ENCODE measurements at regions not wholly inside any gene's neighbourhood (a gene's known extent, or its start where the extent isn't known, plus 50 kb on each side); places are given as distances from the start of the nearest gene placed in this dataset.
"Not testable (repeated sequence)": the region's sequence is repeated elsewhere in the genome, so short reads cannot be mapped to it uniquely, and the experiment has no call there.

GRCh38 chr1:224061436-224061835 is 52.5 kb upstream of the FBXO28 start:
- Histone ChIP-seq H3K27ac (ENCODE audit: low read depth, low read length) (no peak overlapping the region), H3K4me3 (ENCODE audit: low read depth in 1 of 2, low read length in 2 of 2) (no peak overlapping the region), H3K36me3 (ENCODE audit: insufficient read depth, low read length) (no peaks in the 10 kb centered on the region), H3K27me3 (ENCODE audit: control insufficient read depth in 1 of 2, insufficient read depth in 2 of 2, low read length in 2 of 2) (no peaks in the 10 kb centered on the region), H3K9me3 (ENCODE audit: low read length) (no peaks in the 10 kb centered on the region), H3K9ac (ENCODE audit: low read length) (no peak overlapping the region), H3K4me1 (ENCODE audit: insufficient read depth, low read length) (no peaks in the 10 kb centered on the region)

GRCh38 chr1:224059897-224060427 is 53.9 kb upstream of the FBXO28 start:
- no peak overlapping the region for H3K9ac ChIP-seq (ENCODE audit: low read length)
- H3K9me3 ChIP-seq (ENCODE audit: low read length): no peaks in the 10 kb centered on the region
- no peaks in the 10 kb centered on the region for H3K4me1 ChIP-seq (ENCODE audit: insufficient read depth, low read length)
- no peaks in the 10 kb centered on the region for H3K36me3 ChIP-seq (ENCODE audit: insufficient read depth, low read length)
- H3K27me3 ChIP-seq (ENCODE audit: control insufficient read depth in 1 of 2, insufficient read depth in 2 of 2, low read length in 2 of 2): no peaks in the 10 kb centered on the region
- no peak overlapping the region for H3K27ac ChIP-seq (ENCODE audit: low read depth, low read length)
- H3K4me3 ChIP-seq (ENCODE audit: low read depth in 1 of 2, low read length in 2 of 2): no peak overlapping the region

- H3K4me3 ChIP-seq (ENCODE audit: low read depth in 1 of 2, low read length in 2 of 2): no peak overlapping the region
- no peaks in the 10 kb centered on the region for H3K4me1 ChIP-seq (ENCODE audit: insufficient read depth, low read length)
- H3K27me3 ChIP-seq (ENCODE audit: control insufficient read depth in 1 of 2, insufficient read depth in 2 of 2, low read length in 2 of 2): no peaks in the 10 kb centered on the region
- H3K36me3 ChIP-seq (ENCODE audit: insufficient read depth, low read length): no peaks in the 10 kb centered on the region
- no peaks in the 10 kb centered on the region for H3K9me3 ChIP-seq (ENCODE audit: low read length)
- H3K9ac ChIP-seq (ENCODE audit: low read length): no peak overlapping the region
- no peak overlapping the region for H3K27ac ChIP-seq (ENCODE audit: low read depth, low read length)
These were observed 55.6 kb upstream of the FBXO28 start for GRCh38 chr1:224058303-224058702.

- H3K27me3 ChIP-seq (ENCODE audit: control insufficient read depth in 1 of 2, insufficient read depth in 2 of 2, low read length in 2 of 2): no peaks in the 10 kb centered on the region
These were observed 56.3 kb upstream of the FBXO28 start for GRCh38 chr1:224057461-224058199.

GRCh38 chr1:224054611-224055010 is 59.3 kb upstream of the FBXO28 start:
- Histone ChIP-seq H3K9me3 (ENCODE audit: low read length) (no peaks in the 10 kb centered on the region), H3K27me3 (ENCODE audit: control insufficient read depth in 1 of 2, insufficient read depth in 2 of 2, low read length in 2 of 2) (no peaks in the 10 kb centered on the region), H3K9ac (ENCODE audit: low read length) (no peak overlapping the region), H3K27ac (ENCODE audit: low read depth, low read length) (no peak overlapping the region), H3K4me1 (ENCODE audit: insufficient read depth, low read length) (no peaks in the 10 kb centered on the region), H3K4me3 (ENCODE audit: low read depth in 1 of 2, low read length in 2 of 2) (no peak overlapping the region), H3K36me3 (ENCODE audit: insufficient read depth, low read length) (no peaks in the 10 kb centered on the region)

More at GRCh38 chr1:224057461-224058199, 56.3 kb upstream of the FBXO28 start:
- H3K4me3 ChIP-seq (ENCODE audit: low read depth in 1 of 2, low read length in 2 of 2): no peak overlapping the region
- H3K4me1 ChIP-seq (ENCODE audit: insufficient read depth, low read length): no peaks in the 10 kb centered on the region
- no peak overlapping the region for H3K27ac ChIP-seq (ENCODE audit: low read depth, low read length)
- H3K9ac ChIP-seq (ENCODE audit: low read length): no peak overlapping the region
- no peaks in the 10 kb centered on the region for H3K9me3 ChIP-seq (ENCODE audit: low read length)
- no peaks in the 10 kb centered on the region for H3K36me3 ChIP-seq (ENCODE audit: insufficient read depth, low read length)

GRCh38 chr1:224054012-224054411 is 59.9 kb upstream of the FBXO28 start:
- H3K27me3 ChIP-seq (ENCODE audit: control insufficient read depth in 1 of 2, insufficient read depth in 2 of 2, low read length in 2 of 2): no peaks in the 10 kb centered on the region
- no peaks in the 10 kb centered on the region for H3K4me1 ChIP-seq (ENCODE audit: insufficient read depth, low read length)
- no peaks in the 10 kb centered on the region for H3K9me3 ChIP-seq (ENCODE audit: low read length)
- no peaks in the 10 kb centered on the region for H3K36me3 ChIP-seq (ENCODE audit: insufficient read depth, low read length)
- H3K9ac ChIP-seq (ENCODE audit: low read length): no peak overlapping the region
- H3K27ac ChIP-seq (ENCODE audit: low read depth, low read length): no peak overlapping the region
- H3K4me3 ChIP-seq (ENCODE audit: low read depth in 1 of 2, low read length in 2 of 2): no peak overlapping the region

- Histone ChIP-seq H3K9me3 (ENCODE audit: low read length) (no peaks in the 10 kb centered on the region), H3K4me3 (ENCODE audit: low read depth in 1 of 2, low read length in 2 of 2) (no peak overlapping the region), H3K9ac (ENCODE audit: low read length) (no peak overlapping the region), H3K4me1 (ENCODE audit: insufficient read depth, low read length) (no peaks in the 10 kb centered on the region), H3K27me3 (ENCODE audit: control insufficient read depth in 1 of 2, insufficient read depth in 2 of 2, low read length in 2 of 2) (no peaks in the 10 kb centered on the region), H3K36me3 (ENCODE audit: insufficient read depth, low read length) (no peaks in the 10 kb centered on the region), H3K27ac (ENCODE audit: low read depth, low read length) (no peak overlapping the region)
These were observed 60.5 kb upstream of the FBXO28 start for GRCh38 chr1:224053456-224053855.

GRCh38 chr1:224052772-224053171 is 61.1 kb upstream of the FBXO28 start:
- no peak overlapping the region for H3K27ac ChIP-seq (ENCODE audit: low read depth, low read length)
- no peaks in the 10 kb centered on the region for H3K36me3 ChIP-seq (ENCODE audit: insufficient read depth, low read length)
- H3K4me1 ChIP-seq (ENCODE audit: insufficient read depth, low read length): no peaks in the 10 kb centered on the region
- no peaks in the 10 kb centered on the region for H3K27me3 ChIP-seq (ENCODE audit: control insufficient read depth in 1 of 2, insufficient read depth in 2 of 2, low read length in 2 of 2)
- no peaks in the 10 kb centered on the region for H3K9me3 ChIP-seq (ENCODE audit: low read length)
- H3K9ac ChIP-seq (ENCODE audit: low read length): no peak overlapping the region
- H3K4me3 ChIP-seq (ENCODE audit: low read depth in 1 of 2, low read length in 2 of 2): no peak overlapping the region

- not testable (repeated sequence) for H3K36me3 ChIP-seq (ENCODE audit: insufficient read depth, low read length); H3K4me3 ChIP-seq (ENCODE audit: low read depth in 1 of 2, low read length in 2 of 2); H3K27ac ChIP-seq (ENCODE audit: low read depth, low read length); H3K4me1 ChIP-seq (ENCODE audit: insufficient read depth, low read length); H3K9ac ChIP-seq (ENCODE audit: low read length); H3K9me3 ChIP-seq (ENCODE audit: low read length); H3K27me3 ChIP-seq (ENCODE audit: control insufficient read depth in 1 of 2, insufficient read depth in 2 of 2, low read length in 2 of 2)
These were observed 62.1 kb upstream of the FBXO28 start for GRCh38 chr1:224051782-224052181.

GRCh38 chr1:224051086-224051406 is 62.9 kb upstream of the FBXO28 start:
- Histone ChIP-seq H3K4me1 (ENCODE audit: insufficient read depth, low read length) (no peaks in the 10 kb centered on the region), H3K27ac (ENCODE audit: low read depth, low read length) (no peak overlapping the region), H3K9me3 (ENCODE audit: low read length) (no peaks in the 10 kb centered on the region), H3K4me3 (ENCODE audit: low read depth in 1 of 2, low read length in 2 of 2) (no peak overlapping the region), H3K36me3 (ENCODE audit: insufficient read depth, low read length) (no peaks in the 10 kb centered on the region), H3K9ac (ENCODE audit: low read length) (no peak overlapping the region), H3K27me3 (ENCODE audit: control insufficient read depth in 1 of 2, insufficient read depth in 2 of 2, low read length in 2 of 2) (no peaks in the 10 kb centered on the region)

GRCh38 chr1:224047538-224047937 is 66.4 kb upstream of the FBXO28 start:
- no peaks in the 10 kb centered on the region for H3K36me3 ChIP-seq (ENCODE audit: insufficient read depth, low read length)

GRCh38 chr1:224045556-224045955 is 68.4 kb upstream of the FBXO28 start:
- no peak overlapping the region for H3K4me3 ChIP-seq (ENCODE audit: low read depth in 1 of 2, low read length in 2 of 2)
- H3K4me1 ChIP-seq (ENCODE audit: insufficient read depth, low read length): no peaks in the 10 kb centered on the region
- no peaks in the 10 kb centered on the region for H3K9me3 ChIP-seq (ENCODE audit: low read length)
- no peaks in the 10 kb centered on the region for H3K36me3 ChIP-seq (ENCODE audit: insufficient read depth, low read length)
- H3K27ac ChIP-seq (ENCODE audit: low read depth, low read length): no peak overlapping the region
- no peaks in the 10 kb centered on the region for H3K27me3 ChIP-seq (ENCODE audit: control insufficient read depth in 1 of 2, insufficient read depth in 2 of 2, low read length in 2 of 2)
- no peak overlapping the region for H3K9ac ChIP-seq (ENCODE audit: low read length)

More at GRCh38 chr1:224047538-224047937, 66.4 kb upstream of the FBXO28 start:
- no peaks in the 10 kb centered on the region for H3K27me3 ChIP-seq (ENCODE audit: control insufficient read depth in 1 of 2, insufficient read depth in 2 of 2, low read length in 2 of 2)
- H3K9me3 ChIP-seq (ENCODE audit: low read length): no peaks in the 10 kb centered on the region
- no peak overlapping the region for H3K4me3 ChIP-seq (ENCODE audit: low read depth in 1 of 2, low read length in 2 of 2)
- no peak overlapping the region for H3K9ac ChIP-seq (ENCODE audit: low read length)
- no peaks in the 10 kb centered on the region for H3K4me1 ChIP-seq (ENCODE audit: insufficient read depth, low read length)
- H3K27ac ChIP-seq (ENCODE audit: low read depth, low read length): no peak overlapping the region
